ENCODE measurements at regions not wholly inside any gene's neighbourhood (a gene's known extent, or its start where the extent isn't known, plus 50 kb on each side); places are given as distances from the start of the nearest gene placed in this dataset.

- TF ChIP-seq, protein P1, sequence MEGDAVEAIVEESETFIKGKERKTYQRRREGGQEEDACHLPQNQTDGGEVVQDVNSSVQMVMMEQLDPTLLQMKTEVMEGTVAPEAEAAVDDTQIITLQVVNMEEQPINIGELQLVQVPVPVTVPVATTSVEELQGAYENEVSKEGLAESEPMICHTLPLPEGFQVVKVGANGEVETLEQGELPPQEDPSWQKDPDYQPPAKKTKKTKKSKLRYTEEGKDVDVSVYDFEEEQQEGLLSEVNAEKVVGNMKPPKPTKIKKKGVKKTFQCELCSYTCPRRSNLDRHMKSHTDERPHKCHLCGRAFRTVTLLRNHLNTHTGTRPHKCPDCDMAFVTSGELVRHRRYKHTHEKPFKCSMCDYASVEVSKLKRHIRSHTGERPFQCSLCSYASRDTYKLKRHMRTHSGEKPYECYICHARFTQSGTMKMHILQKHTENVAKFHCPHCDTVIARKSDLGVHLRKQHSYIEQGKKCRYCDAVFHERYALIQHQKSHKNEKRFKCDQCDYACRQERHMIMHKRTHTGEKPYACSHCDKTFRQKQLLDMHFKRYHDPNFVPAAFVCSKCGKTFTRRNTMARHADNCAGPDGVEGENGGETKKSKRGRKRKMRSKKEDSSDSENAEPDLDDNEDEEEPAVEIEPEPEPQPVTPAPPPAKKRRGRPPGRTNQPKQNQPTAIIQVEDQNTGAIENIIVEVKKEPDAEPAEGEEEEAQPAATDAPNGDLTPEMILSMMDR (IDR thresholded peaks at IDR 0.05; ENCODE audit: control insufficient read depth, extremely low read depth, insufficient read depth), result no peak
- no peak for DNase-seq (ENCODE audit: low read depth)
- H3K4me3 ChIP-seq (ENCODE audit: low read depth, low read length), result no peak overlapping the region
Observed at GRCh38 chr2:145146691-145147090, 626.8 kb upstream of the ZEB2 start.

DNA sequence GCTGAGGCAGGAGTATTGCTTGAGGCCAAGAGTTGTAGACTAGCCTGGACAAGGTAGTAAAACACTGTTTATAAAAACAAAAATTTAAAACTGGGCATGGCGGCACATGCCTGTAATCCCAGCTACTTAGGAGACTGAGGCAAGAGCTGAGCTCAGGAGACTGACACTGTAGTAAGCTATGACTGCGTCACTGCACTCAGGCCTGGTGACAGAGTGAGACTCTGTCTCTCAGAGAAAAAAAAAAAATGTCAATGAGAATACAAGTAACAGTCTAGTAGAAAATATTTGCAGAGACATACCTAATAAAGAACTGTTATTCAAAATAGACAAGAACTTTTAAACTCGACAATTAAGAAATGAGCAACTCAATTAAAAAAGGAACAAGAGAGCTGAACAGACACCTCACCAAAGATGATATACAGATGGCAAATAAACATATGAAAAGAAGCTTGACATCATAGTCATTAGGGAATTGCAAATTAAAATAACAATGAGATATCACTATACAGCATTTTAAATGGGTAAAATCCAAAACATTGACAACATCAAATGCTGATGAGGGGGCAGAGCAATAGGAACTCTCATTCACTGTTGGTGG lies 624.3 kb upstream of the ZEB2 start:
- TF ChIP-seq, protein P1 (IDR thresholded peaks at IDR 0.05; ENCODE audit: control insufficient read depth, extremely low read depth, insufficient read depth), result no peak
- no peak overlapping the region for H3K4me3 ChIP-seq (ENCODE audit: low read depth, low read length)
- no peak for DNase-seq (ENCODE audit: low read depth)

GRCh38 chr2:145141981-145142380 lies 622.1 kb upstream of the ZEB2 start:
- no peak for DNase-seq (ENCODE audit: low read depth)
- TF ChIP-seq, protein P1 (IDR thresholded peaks at IDR 0.05; ENCODE audit: control insufficient read depth, extremely low read depth, insufficient read depth), result no peak

DNA sequence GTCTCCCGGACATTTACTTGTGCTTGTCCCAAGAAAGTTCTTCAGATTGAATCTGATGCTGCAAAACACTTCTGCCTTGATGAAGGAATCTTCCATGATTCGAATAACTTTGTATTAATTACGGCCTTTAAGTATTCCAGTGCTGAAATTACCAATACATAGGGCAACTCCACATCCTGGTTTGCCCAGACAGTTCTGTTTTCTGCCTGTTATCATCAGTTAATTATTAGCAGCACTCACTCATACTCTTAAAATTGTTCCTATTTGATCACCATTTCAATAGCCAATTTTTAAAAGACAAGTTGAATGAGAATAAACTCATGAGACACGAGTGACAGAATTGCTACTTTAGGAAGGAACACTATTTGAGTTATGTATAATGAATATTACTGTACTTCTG lies 620.7 kb upstream of the ZEB2 start:
- no peak for DNase-seq (ENCODE audit: low read depth)
- TF ChIP-seq, protein P1 (IDR thresholded peaks at IDR 0.05; ENCODE audit: control insufficient read depth, extremely low read depth, insufficient read depth), result no peak
- H3K4me3 ChIP-seq (ENCODE audit: low read depth, low read length), result no peak overlapping the region

More at GRCh38 chr2:145141981-145142380, 622.1 kb upstream of the ZEB2 start:
- no peak overlapping the region for H3K4me3 ChIP-seq (ENCODE audit: low read depth, low read length)

DNA sequence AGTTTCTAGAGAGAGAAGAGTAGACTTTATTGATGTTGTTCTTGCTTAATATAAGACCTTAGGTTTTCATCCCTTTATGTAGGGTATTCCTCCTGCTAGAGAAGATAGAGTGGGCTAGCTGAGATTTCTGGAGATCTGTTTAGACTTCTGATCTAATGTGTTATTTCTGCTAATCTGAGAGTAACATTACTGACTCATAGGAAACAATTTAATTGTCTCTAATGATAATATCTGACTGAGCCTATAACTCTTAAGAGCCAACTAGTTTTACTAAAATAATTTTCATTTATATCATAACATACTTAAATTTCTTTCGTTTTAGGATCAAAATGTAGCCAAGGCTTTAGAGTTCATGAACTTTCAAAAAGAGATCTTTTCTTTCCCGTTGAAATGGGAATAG lies 618.7 kb upstream of the ZEB2 start:
- no peak for DNase-seq (ENCODE audit: low read depth)
- TF ChIP-seq, protein P1 (IDR thresholded peaks at IDR 0.05; ENCODE audit: control insufficient read depth, extremely low read depth, insufficient read depth), result no peak
- H3K4me3 ChIP-seq (ENCODE audit: low read depth, low read length), result no peak overlapping the region

- H3K4me3 ChIP-seq (ENCODE audit: low read depth, low read length), result no peak overlapping the region
- TF ChIP-seq, protein P1 (IDR thresholded peaks at IDR 0.05; ENCODE audit: control insufficient read depth, extremely low read depth, insufficient read depth), result no peak
- no peak for DNase-seq (ENCODE audit: low read depth)
Observed at GRCh38 chr2:145137901-145138300, 618.0 kb upstream of the ZEB2 start.

DNA sequence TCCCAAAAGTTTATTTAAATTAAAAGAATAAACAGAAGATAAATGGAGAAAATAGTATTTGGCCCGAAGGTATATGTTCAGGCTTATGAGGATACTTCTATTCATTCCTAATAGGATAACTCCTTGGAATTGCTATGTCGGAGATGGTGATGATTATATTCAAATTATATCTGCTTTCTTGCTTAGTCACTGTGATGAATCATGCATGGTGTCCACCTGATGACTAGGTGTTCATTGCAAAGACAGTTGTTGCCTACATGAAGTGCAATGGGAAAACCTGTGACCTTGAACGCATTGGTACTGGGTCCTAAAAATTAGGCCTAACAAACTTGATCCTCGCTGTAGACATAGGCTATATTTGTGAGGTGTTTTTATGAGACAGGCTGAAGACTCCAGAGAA lies 617.3 kb upstream of the ZEB2 start:
- no peak for DNase-seq (ENCODE audit: low read depth)
- H3K4me3 ChIP-seq (ENCODE audit: low read depth, low read length), result no peak overlapping the region
- TF ChIP-seq, protein P1 (IDR thresholded peaks at IDR 0.05; ENCODE audit: control insufficient read depth, extremely low read depth, insufficient read depth), result no peak
